H9 (cell line): ENCODE measurements at regions not wholly inside any gene's neighbourhood (a gene's known extent, or its start where the extent isn't known, plus 50 kb on each side); places are given as distances from the start of the nearest gene placed in this dataset.

Source experiments
- DNase-seq: peaks from one replicate; pipeline ENCODE4 v3.0.0-alpha.2; 2017
- H2AFZ ChIP-seq: one replicate; pipeline ENCODE4 v1.6.1; 2013; ENCODE audit warnings: mild to moderate bottlenecking, low read length, control low read depth, moderate library complexity
- H2AK5ac ChIP-seq: 2 replicates; pipeline ENCODE4 v1.6.1; 2013; ENCODE audit warnings: low read length, control low read depth, mixed read lengths; ENCODE audit not compliant: insufficient read length
- H2BK120ac ChIP-seq: one replicate; pipeline ENCODE4 v1.6.1; 2013; ENCODE audit warnings: low read depth, mild to moderate bottlenecking, low read length, control low read depth, inconsistent platforms; ENCODE audit not compliant: poor library complexity, severe bottlenecking
- H2BK12ac ChIP-seq: 2 replicates; pipeline ENCODE4 v1.6.1; 2013; ENCODE audit warnings: low read length, control low read depth, mixed read lengths, low read depth; ENCODE audit not compliant: insufficient read length
- H2BK15ac ChIP-seq: 2 replicates; pipeline ENCODE4 v1.6.1; 2013; ENCODE audit warnings: low read depth, low read length, control low read depth
- H2BK20ac ChIP-seq: one replicate; pipeline ENCODE4 v1.6.1; 2013; ENCODE audit warnings: low read depth, mild to moderate bottlenecking, low read length, control low read depth, inconsistent platforms; ENCODE audit not compliant: poor library complexity, severe bottlenecking
- H2BK5ac ChIP-seq: 2 replicates; pipeline ENCODE4 v1.6.1; 2013; ENCODE audit warnings: low read length, control low read depth, mixed read lengths; ENCODE audit not compliant: insufficient read length
- H3K14ac ChIP-seq: 2 replicates; pipeline ENCODE4 v1.6.1; 2013; ENCODE audit warnings: low read length, control low read depth; ENCODE audit not compliant: insufficient read depth
- H3K18ac ChIP-seq: 2 replicates; pipeline ENCODE4 v1.6.1; 2013; ENCODE audit warnings: low read depth, mild to moderate bottlenecking, mixed read lengths, low read length, control low read depth; ENCODE audit not compliant: insufficient read length
- H3K23ac ChIP-seq: 2 replicates; pipeline ENCODE4 v1.6.1; 2013; ENCODE audit warnings: low read length, control low read depth, mixed read lengths, low read depth; ENCODE audit not compliant: insufficient read length
- H3K23me2 ChIP-seq: 2 replicates; pipeline ENCODE4 v1.6.1; 2013; ENCODE audit warnings: low read depth, mild to moderate bottlenecking, mixed read lengths, low read length, control low read depth; ENCODE audit not compliant: insufficient read length, poor library complexity, severe bottlenecking
- H3K27ac ChIP-seq: 2 replicates; pipeline ENCODE4 v1.5.1; 2013; ENCODE audit warnings: low read length, control low read depth, mixed read lengths, low read depth; ENCODE audit not compliant: insufficient read length
- H3K27me3 ChIP-seq: 2 replicates; pipeline ENCODE4 v1.6.1; 2013; ENCODE audit warnings: low read length, control low read depth, inconsistent platforms; ENCODE audit not compliant: insufficient read depth
- H3K4ac ChIP-seq: 2 replicates; pipeline ENCODE4 v1.6.1; 2013; ENCODE audit warnings: low read depth, mild to moderate bottlenecking, control low read depth, inconsistent platforms, low read length, moderate library complexity
- H3K4me1 ChIP-seq: 2 replicates; pipeline ENCODE4 v1.6.1; 2013; ENCODE audit warnings: low read length, control low read depth, inconsistent platforms; ENCODE audit not compliant: insufficient read depth
- H3K4me2 ChIP-seq: 2 replicates; pipeline ENCODE4 v1.6.1; 2013; ENCODE audit warnings: low read length, control low read depth, mixed read lengths; ENCODE audit not compliant: insufficient read length, insufficient read depth
- H3K56ac ChIP-seq: 2 replicates; pipeline ENCODE4 v1.6.1; 2013; ENCODE audit warnings: low read depth, mild to moderate bottlenecking, mixed read lengths, low read length, control low read depth; ENCODE audit not compliant: insufficient read length
- H3K79me1 ChIP-seq: 2 replicates; pipeline ENCODE4 v1.6.1; 2013; ENCODE audit warnings: low read depth, mild to moderate bottlenecking, moderate library complexity, low read length, control low read depth, inconsistent platforms; ENCODE audit not compliant: insufficient read depth, poor library complexity, severe bottlenecking
- H3K79me2 ChIP-seq: 2 replicates; pipeline ENCODE4 v1.6.1; 2013; ENCODE audit warnings: low read length, control low read depth, inconsistent platforms; ENCODE audit not compliant: insufficient read depth
- H3K9ac ChIP-seq: 2 replicates; pipeline ENCODE4 v1.6.1; 2013; ENCODE audit warnings: low read length, control low read depth, mixed read lengths; ENCODE audit not compliant: insufficient read length; ENCODE audit errors: extremely low read depth
- H3K9me3 ChIP-seq: one replicate; pipeline ENCODE4 v1.6.1; 2013; ENCODE audit warnings: low read depth, low read length, inconsistent platforms; ENCODE audit not compliant: control insufficient read depth
- H3T11ph ChIP-seq: one replicate; pipeline ENCODE4 v1.6.1; 2013; ENCODE audit warnings: mild to moderate bottlenecking, low read length, control low read depth, inconsistent platforms
- H4K20me1 ChIP-seq: one replicate; pipeline ENCODE4 v1.6.1; 2013; ENCODE audit not compliant: control insufficient read depth, insufficient read length, insufficient read depth
- H4K5ac ChIP-seq: 2 replicates; pipeline ENCODE4 v1.6.1; 2013; ENCODE audit warnings: low read depth, mild to moderate bottlenecking, mixed read lengths, low read length, control low read depth; ENCODE audit not compliant: insufficient read length
- H4K8ac ChIP-seq: replicated peaks from 2 replicates; pipeline ENCODE4 v1.6.1; 2013; ENCODE audit warnings: low read length, control low read depth, mixed read lengths, low read depth; ENCODE audit not compliant: insufficient read length
- H4K91ac ChIP-seq: 2 replicates; pipeline ENCODE4 v1.6.1; 2013; ENCODE audit warnings: low read depth, mild to moderate bottlenecking, moderate library complexity, mixed read lengths, low read length, control low read depth; ENCODE audit not compliant: insufficient read length
- H3K27ac Mint-ChIP-seq, 3 experiments: 2 replicates in 2 of 3; 3 replicates in 1 of 3; pipeline ENCODE4 v1.8.0; 2020 to 2021; ENCODE audit warnings: mixed read lengths in 3 of 3, mild to moderate bottlenecking in 1 of 3, moderate library complexity in 1 of 3
- H3K27me3 Mint-ChIP-seq: 2 replicates; pipeline ENCODE4 v1.8.0; 2021; ENCODE audit warnings: low read depth, mild to moderate bottlenecking, moderate library complexity, mixed read lengths
- H3K36me3 Mint-ChIP-seq, 3 experiments: 2 replicates in 2 of 3; 3 replicates in 1 of 3; pipeline ENCODE4 v1.8.0; 2020 to 2021; ENCODE audit warnings: low read depth in 3 of 3, mixed read lengths in 3 of 3; ENCODE audit not compliant: insufficient read depth in 1 of 3
- H3K4me1 Mint-ChIP-seq, 2 experiments: 2 replicates each; pipeline ENCODE4 v1.8.0; 2020; ENCODE audit warnings: mixed read lengths in 2 of 2
- H3K4me3 Mint-ChIP-seq, 2 experiments: 2 replicates in 1 of 2; 3 replicates in 1 of 2; pipeline ENCODE4 v1.8.0; 2020 to 2021; ENCODE audit warnings: mild to moderate bottlenecking in 2 of 2, mixed read lengths in 2 of 2, moderate library complexity in 1 of 2
- H3K9me3 Mint-ChIP-seq, 2 experiments: 2 replicates in 1 of 2; 3 replicates in 1 of 2; pipeline ENCODE4 v1.8.0; 2020; ENCODE audit warnings: mild to moderate bottlenecking in 2 of 2, mixed read lengths in 2 of 2, moderate library complexity in 1 of 2
- WGBS: extraction: QIAGEN DNeasy Blood & Tissue Kit; methylation state at CpG from one replicate; pipeline ENCODE4 v1.1.7; 2013; ENCODE audit warnings: missing lambda C conversion rate, low lambda C conversion rate, mixed read lengths; ENCODE audit not compliant: insufficient read length; ENCODE audit errors: extremely low coverage; 5-methylcytosine and 5-hydroxymethylcytosine counted together
- TF ChIP-seq, protein P1 (sequence below): fragments of 200-600 bp; sonication (generic); conservative IDR thresholded peaks from 3 replicates; pipeline ENCODE4 v1.8.0; 2021; ENCODE audit warnings: antibody characterized with exemption, mild to moderate bottlenecking

DNA sequence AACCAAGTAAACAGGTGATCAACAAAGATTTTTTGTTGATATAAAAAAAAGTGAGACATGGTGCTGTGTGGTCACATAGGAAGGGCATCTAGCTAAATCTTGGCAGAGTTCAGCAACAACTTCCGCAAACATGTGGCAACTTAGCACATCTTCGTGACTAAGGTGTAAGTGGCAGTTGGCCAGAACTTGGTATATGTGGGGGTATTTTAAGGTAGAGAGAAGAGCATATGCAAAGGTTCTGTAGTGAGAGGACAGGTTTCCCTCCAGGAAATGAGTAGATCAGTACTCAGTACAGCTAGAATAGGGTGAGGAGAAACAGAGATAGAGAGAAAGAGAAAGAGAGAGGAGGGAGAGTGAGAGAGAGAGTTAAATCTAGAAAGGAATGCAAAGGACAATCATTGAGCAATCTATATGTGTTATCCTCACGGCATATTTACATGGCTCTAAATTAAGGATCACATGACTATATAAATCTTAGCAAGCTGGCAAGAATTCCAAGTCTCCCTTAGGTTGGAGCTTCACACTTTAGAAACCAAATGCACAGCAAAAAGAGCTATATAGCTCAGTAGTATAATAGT, 227.7 kb upstream of the HMGA2 start:
- no peak overlapping the region for H3K4me2 ChIP-seq
- H3T11ph ChIP-seq, result no peak overlapping the region
- no peaks in the 10 kb centered on the region for H4K20me1 ChIP-seq
- H3K27me3 ChIP-seq, result no peaks in the 10 kb centered on the region
- H3K9ac ChIP-seq, result no peak overlapping the region
- DNase-seq, result no peak
- H3K4me3 Mint-ChIP-seq, result no peak overlapping the region
- no peak overlapping the region for H4K91ac ChIP-seq
- H3K4me1 ChIP-seq, result peaks cover 6% of the 10 kb centered on the region; the same call in 1 of the 2 replicates
- no peak overlapping the region for H2BK5ac ChIP-seq
- WGBS, result no CpG with 5 or more reads among the region's 3 CpGs
- H3K23ac ChIP-seq, result no peak overlapping the region
- no peak overlapping the region for H3K18ac ChIP-seq
- H3K4ac ChIP-seq, result no peak overlapping the region
- no peak overlapping the region for H2AFZ ChIP-seq
- H3K9me3 Mint-ChIP-seq, result no peaks in the 10 kb centered on the region
- no peak overlapping the region for H2BK15ac ChIP-seq
- H4K5ac ChIP-seq, result no peak overlapping the region
- H4K8ac ChIP-seq, result no peak overlapping the region
- TF ChIP-seq, protein P1, sequence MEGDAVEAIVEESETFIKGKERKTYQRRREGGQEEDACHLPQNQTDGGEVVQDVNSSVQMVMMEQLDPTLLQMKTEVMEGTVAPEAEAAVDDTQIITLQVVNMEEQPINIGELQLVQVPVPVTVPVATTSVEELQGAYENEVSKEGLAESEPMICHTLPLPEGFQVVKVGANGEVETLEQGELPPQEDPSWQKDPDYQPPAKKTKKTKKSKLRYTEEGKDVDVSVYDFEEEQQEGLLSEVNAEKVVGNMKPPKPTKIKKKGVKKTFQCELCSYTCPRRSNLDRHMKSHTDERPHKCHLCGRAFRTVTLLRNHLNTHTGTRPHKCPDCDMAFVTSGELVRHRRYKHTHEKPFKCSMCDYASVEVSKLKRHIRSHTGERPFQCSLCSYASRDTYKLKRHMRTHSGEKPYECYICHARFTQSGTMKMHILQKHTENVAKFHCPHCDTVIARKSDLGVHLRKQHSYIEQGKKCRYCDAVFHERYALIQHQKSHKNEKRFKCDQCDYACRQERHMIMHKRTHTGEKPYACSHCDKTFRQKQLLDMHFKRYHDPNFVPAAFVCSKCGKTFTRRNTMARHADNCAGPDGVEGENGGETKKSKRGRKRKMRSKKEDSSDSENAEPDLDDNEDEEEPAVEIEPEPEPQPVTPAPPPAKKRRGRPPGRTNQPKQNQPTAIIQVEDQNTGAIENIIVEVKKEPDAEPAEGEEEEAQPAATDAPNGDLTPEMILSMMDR, result no peak
- H3K27me3 Mint-ChIP-seq, result no peaks in the 10 kb centered on the region
- no peak overlapping the region for H3K27ac ChIP-seq
- H3K36me3 Mint-ChIP-seq, result no peaks in the 10 kb centered on the region; a peak in 1 of 7 replicates
- H3K79me1 ChIP-seq, result no peaks in the 10 kb centered on the region
- no peak overlapping the region for H3K14ac ChIP-seq
- H2AK5ac ChIP-seq, result no peak overlapping the region
- peaks cover 23 to 39% of the 10 kb centered on the region in 2 experiments for H3K4me1 Mint-ChIP-seq
- no peak overlapping the region for H3K27ac Mint-ChIP-seq
- no peak overlapping the region for H2BK12ac ChIP-seq
- no peaks in the 10 kb centered on the region for H3K79me2 ChIP-seq
- H2BK120ac ChIP-seq, result no peak overlapping the region
- no peak overlapping the region for H2BK20ac ChIP-seq
- no peak overlapping the region for H3K56ac ChIP-seq
- peaks cover 2% of the 10 kb centered on the region for H3K23me2 ChIP-seq
- no peaks in the 10 kb centered on the region for H3K9me3 ChIP-seq
